HS-27A (cell line): ENCODE measurements at regions not wholly inside any gene's neighbourhood (a gene's known extent, or its start where the extent isn't known, plus 50 kb on each side); places are given as distances from the start of the nearest gene placed in this dataset.
"Not testable (repeated sequence)": the region's sequence is repeated elsewhere in the genome, so short reads cannot be mapped to it uniquely, and the experiment has no call there.

ENCODE experiments used
- DNase-seq: peaks from one replicate; pipeline ENCODE4 v3.0.0-alpha.2; 2012; ENCODE audit warnings: low read depth, missing footprints

DNA sequence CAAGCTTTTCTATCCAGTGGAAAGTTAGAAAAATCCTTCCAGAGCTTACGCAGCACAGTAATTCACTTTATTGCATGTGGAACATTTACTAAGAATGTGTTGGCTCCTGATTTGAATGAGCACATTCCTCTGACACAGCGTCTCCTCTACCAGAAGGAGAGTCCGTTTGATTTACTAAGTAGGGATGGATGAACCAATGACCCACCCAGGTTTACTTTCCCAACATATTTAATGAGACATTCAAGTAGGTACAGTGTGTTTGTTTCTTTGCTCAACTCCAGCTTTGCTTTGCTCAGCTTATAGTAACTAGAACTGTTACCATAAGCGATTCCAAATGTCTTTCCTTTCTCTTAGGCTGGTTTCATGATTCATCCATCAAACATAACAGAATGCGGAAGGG is 161.7 kb downstream of the SMARCA1 start:
- no peak for DNase-seq

DNA sequence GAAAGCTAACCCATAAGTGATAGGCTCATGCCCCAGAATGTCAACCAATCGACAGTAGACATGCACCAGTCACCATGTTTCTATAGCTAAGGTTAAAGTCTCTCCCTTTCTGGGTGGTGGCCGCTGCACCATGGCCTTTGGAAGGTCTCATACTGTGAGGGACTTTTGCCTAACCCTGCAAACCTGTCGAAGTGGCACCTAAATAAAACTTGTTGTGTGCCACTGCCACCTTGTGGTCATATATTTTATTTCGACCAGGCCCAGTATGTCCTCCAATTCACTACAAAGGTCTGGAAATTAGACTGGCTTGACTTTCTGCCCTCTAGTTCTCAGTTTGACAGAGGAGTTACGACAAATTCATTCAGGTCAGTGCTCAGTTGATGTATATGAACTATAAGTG is 163.1 kb downstream of the SMARCA1 start:
- peak; percentile 4 for DNase-seq

DNA sequence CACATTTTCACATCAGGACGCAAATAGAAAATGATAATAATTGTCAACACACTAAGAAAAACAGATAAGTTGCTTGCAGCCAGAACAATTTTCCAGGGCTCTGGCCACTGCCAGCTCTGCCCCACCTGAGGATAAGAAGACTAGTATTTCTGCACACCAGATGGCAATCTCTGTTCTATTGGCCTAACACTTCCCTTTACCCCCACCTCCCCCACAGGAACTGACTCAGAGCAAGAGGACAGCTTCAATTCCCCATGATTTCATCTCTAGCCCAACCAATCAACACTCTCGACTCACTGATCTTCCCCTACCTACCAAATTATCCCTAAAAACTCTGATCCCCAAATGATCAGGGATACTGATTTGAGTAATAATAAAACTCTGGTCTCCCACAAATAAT is 164.0 kb downstream of the SMARCA1 start:
- no peak for DNase-seq

DNA sequence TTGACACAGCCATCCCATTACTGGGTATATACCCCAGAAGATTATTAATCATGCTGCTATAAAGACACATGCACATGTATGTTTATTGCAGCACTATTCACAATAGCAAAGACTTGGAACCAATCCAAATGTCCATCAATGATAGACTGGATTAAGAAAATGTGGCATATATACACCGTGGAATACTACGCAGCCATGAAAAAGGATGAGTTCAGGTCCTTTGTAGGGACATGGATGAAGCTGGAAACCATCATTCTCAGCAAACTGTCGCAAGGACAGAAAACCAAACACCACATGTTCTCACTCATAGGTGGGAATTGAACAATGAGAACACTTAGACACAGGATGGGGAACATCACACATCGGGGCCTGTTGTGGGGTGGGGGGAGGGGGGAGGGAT is 165.9 kb downstream of the SMARCA1 start:
- not testable (repeated sequence) for DNase-seq

DNA sequence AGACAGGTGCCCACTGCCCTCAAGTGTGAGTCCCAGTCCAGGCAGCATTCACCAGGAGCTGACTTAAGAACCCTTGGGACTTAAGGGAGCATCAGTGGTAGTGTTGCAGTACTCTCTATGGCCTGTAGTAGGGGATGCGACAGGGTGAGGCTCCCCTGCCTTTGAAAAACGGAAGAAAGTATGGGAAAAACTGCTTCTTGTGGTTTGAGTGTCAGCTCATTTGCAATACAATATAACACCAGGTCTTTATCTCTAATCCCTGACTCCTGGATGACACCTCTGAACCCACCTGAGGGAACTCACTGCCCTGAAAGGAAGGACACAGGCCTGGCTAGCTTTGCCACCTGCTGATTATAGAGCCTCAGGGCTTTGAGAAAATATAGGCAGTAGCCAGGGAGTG is 176.0 kb downstream of the SMARCA1 start:
- no peak for DNase-seq

DNA sequence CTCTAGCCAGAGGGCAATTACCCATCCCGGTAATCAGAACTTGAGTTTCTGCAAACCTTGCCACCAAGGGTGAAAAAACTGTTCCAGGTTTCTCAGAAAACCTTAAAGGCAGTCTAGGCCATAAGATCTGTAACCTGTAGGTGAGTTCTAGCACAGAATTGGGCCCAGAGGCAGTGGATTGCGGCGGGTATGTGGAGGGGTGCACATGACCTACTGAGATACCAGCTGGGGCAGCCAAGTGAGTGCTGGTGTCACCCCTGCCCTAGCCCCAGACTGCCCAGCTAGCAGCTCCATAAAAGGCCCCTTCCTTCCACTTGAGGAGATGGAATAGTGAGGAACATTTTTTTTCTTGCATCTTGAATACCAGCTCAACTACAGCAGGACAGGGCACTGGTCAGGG is 176.7 kb downstream of the SMARCA1 start:
- DNase-seq, result no peak

DNA sequence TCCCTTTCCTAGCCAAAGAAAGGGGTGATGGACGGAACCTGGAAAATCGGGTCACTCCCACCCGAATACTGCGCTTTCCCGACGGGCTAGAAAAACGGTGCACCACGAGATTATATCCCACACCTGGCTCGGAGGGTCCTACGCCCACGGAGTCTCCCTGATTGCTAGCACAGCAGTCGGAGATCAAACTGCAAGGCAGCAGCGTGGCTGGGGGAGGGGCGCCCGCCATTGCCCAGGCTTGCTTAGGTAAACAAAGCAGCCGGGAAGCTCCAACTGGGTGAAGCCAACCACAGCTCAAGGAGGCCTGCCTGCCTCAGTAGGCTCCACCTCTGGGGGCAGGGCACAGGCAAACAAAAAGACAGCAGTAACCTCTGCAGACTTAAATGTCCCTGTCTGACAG is 186.0 kb downstream of the SMARCA1 start:
- not testable (repeated sequence) for DNase-seq

DNA sequence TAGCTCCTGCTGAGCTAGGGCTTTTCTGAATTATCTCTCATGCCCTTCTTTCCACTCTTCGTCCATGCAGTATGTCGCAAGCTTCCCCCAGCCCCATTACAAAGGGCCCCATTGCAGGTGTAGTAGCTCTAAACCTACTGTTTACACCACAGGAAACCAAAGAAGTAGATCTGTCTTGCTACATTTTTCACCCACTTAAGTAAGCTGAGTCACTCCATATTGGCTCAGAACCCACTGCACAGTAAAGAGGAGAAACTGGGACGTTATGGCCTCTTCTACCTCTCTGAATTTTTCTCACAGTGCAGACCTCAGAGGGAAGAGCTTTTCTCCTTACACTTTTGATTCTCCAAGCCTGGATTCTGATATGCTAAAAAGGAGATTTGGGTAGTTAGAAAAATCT is 200.2 kb downstream of the SMARCA1 start:
- no peak for DNase-seq

DNA sequence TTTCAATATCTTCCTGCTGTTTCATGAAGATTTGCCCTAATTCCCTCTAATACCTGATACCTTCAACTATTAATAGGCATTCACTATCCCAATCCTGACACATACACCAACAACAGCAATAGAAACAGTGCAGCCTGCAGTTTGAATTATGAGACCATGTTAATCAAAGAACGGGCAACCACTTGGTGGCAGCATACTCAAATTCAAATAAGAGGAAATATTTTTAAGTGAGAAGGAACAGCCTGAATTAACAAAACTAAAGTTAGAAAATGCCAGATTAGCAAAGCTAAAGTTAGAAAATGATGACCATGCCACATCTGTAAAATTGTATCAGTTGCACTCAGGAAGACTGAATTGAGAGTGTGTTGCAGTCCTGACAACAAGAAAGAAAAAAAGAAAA is 204.9 kb downstream of the SMARCA1 start:
- DNase-seq, result no peak

DNA sequence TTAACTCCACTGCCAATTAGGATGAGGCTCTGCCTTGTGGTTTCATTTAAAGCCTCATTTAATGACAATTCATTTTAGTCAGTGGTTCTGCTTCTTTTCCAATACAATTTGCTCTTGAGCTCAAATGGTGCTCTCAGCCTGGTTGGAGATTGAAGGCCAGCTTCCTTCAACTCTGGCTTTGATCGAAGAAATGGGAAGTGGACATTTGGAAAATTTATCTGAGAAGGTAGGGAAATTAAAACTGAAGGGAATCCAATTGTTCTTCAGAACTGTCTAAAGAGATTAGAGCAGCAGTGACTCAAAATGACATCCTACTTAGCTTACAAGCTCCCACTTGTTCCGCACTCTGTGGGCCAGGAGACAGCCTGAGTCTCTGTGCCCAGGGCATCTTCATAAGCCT is 206.8 kb downstream of the SMARCA1 start:
- DNase-seq, result no peak

DNA sequence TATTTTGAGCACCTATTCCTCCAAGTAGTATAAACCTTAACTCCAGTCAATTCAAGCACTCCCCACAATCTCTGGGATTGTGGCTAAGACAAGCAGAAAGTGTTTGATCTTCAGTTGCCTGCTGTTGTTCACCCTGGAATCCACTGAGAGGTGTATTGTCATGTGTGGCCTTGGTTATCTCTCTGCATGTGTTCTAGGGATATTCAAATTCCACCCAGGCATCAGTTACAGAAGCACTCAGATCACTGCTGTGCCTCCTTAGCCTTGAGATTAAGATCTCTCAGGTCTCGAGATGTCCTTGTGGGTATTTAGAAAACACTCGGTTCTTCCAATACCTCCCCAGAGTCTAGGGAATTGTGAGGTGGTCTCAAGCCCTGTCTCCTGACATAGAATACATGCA is 213.3 kb downstream of the SMARCA1 start:
- no peak for DNase-seq

DNA sequence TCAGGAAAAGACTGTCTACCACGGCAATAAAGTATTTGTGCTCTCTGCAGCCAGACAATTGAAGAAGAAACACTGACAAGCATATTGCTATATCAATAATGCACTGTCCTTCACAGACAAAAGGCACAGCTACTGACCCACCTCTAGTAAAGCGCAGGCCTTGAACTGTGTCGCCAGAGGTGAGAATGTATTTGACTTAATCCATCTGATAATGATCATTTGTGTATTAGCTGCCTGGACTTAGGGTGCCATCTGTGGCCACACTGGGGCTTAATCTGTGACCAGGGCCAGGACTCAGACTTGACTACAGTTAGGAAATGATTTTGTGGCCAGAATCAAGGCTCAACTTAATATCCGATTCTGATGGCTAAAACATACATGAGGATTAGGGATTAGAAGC is 260.4 kb downstream of the SMARCA1 start:
- no peak for DNase-seq

DNA sequence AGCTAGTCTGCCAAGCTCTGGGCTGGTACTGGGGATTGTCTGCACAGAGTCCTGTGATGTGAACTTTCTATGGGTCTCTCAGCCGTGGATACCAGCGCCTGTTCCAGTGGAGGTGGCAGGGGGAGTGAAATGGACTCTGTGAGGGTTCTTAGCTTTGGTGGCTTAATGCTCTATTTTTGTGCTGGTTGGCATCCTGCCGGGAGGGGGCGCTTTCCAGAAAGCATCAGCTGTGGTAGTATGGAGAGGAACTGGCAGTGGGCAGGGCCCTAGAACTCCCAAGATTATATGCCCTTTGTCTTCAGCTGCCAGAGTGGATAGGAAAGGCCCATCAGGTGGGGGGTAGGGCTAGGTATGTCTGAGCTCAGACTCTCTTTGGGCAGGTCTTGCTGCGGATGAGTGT is 267.8 kb downstream of the SMARCA1 start:
- DNase-seq, result not testable (repeated sequence)

DNA sequence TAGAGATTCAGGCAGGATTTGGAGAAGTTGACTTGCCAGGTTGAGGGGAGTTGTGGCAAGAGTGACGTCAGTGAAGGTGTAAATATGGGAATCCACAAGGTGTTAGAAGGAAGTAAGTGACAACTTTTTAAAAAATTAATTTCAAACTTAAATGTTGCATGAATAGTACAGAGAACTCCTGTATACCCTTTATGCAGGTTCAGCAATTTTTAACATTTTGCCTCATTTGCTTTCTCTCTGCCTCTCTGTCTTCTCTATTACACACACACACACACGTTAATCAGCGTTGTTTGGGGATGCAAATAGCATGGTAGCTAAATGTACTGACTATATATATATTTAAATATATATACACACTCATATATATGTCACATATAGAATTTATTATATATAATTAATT is 273.7 kb downstream of the SMARCA1 start:
- DNase-seq, result no peak

DNA sequence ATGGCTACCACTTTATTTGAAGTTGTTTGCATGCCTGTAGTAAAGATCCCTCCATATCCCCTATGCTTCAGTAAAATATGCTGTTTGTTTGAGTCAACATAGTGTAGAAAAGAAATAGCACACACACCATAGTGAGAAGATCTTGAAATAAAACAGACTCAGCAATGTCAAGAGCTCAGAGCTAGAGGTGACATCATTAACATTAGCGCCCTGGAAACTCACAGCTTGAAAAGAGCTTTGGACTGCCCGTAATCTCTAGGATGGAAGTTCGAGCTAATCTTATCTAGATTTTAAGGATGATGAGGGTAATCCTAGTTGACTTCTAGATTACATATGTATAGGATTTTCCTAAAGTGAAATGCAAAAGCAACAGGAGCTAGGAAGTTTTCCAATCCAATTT is 275.6 kb downstream of the SMARCA1 start:
- no peak for DNase-seq

DNA sequence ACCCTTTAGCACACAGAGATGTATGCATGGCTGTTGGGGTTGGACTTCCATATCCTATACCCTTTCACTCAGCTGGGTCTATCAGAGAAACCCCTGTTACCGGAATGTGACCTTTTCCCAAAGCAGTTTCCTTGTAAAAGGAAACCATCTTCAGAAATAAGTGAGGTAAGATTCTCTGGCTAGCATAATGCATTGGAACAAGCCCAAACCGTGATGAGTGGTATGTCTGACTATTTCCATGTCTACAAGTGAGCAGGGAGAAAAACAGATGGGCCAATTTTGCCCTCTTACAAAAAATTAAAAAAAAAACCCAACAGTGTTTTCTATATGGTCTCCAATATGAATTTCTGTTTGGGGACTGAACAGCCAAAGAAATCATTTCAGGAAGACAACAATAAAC is 283.9 kb downstream of the SMARCA1 start:
- no peak for DNase-seq

DNA sequence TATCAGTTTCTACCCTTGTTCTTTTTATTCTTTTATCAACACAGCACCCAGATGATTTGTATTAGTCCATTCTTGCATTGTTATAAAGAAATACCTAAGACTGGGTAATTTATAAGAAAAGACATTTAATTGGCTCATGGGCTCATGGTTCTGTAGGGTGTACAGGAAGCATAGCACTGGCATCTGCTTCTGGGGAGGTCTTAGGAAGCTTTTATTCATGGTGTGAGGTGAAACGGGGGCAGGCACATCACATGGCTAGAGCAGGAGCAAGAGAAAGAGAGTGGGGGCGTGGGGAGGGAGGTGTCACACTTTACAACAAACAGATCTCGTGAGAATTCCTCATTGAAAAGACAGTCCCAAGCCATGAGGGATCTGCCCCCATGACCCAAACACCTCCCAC is 285.3 kb downstream of the SMARCA1 start:
- no peak for DNase-seq

DNA sequence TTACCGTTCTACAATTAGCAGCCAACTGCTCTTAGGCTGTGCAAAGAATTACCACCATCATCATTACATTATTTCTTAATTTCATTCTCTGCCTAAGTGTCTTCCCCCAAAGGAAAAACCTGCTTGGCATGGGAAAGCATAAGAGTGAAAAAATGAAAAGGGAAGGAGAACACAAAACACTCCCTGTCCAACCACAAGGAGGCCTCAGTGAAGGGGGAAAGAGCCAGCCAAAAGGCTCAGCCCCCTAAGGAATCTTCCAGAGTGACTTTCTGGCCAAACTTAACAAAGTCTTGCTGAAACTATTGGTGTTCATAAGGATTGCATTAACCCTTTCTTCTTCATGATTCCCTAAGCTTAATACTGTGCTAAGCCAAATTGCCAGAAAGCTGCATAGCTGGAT is 287.4 kb downstream of the SMARCA1 start:
- DNase-seq, result no peak

DNA sequence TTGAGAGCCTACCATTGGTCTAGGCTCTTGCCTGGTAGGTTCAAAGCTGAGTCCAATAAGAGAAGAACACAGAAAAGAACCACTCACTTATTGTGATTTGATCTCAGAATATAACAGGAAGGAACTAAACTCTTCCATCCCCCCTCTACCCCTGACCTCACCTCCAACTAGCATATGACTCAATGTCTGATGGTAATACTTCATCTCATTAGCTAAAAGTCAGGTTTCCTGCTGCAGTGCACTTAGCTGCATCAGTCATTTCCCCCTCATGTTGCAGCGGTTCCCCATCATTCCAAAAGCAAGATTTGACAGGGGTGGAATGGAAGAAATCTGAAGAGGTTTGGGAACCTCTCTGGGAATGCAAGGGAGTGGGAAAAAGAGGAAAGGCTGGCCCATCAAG is 289.5 kb downstream of the SMARCA1 start:
- DNase-seq, result no peak

DNA sequence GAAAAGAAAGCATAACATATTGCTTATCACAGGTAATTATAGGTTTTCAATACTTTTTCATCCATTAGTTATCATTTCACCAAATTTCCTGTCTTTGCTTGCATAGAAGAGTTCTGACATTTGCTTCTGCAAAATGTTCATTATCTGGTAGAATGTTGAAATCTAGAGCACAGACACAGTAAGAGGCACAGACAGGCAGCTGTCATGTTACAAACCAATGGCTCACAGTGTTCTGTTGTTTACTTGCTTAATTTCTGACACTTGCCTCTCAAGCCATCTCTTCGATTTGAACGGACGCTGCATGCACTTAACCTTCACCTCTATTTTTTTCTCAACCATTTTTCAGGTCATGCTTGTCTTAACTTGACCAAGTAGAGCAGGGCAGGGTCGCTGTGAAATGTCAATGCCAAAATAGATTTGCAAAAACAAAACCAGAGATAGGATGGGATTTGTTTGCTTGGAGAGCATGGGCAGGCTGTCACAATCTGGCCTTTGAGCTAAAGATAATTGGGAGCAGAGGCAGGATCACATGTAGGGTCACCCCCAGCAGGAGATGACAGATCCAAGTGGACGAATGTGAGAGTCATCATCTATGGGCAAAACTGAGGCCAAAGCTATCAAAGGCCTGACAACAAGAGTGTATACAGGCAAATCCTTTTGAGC is 292.3 kb downstream of the SMARCA1 start:
- DNase-seq, result no peak

DNA sequence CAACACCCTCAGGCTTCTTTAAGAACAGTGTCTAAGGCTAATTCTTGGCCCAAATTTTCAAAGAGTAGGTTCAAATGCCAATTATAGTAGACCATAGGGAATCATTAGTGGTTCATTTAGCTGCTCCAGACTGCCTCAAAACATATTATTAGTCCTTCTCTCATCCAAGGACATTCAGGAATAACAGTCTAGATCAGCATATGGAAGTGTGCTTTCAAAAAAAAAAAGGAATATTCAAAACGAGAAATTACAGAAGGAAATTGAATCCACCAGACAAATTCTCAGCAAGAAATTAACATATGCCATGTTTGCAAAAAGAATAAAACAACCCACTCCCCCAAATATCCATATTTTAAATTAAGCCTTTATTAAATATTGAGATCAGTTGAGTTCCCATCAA is 293.1 kb downstream of the SMARCA1 start:
- no peak for DNase-seq

DNA sequence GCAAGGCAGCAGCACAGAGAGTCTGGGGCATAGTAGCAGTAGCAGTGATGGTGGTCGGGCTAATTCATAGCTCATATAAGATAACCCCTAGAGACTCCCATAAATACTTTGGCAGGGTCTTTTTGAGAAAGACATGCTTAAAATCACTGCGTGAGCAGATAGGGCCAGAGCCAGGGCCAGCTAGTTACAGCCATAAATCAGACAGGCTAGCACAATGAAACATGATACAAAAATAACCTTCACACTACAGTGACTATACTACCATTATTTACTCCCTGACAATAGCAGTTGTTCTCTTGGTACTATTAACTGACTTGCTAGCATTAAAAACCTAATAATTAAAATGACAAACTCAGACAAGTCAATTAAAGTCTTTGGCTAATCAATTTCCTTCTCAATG is 295.9 kb downstream of the SMARCA1 start:
- DNase-seq, result no peak

DNA sequence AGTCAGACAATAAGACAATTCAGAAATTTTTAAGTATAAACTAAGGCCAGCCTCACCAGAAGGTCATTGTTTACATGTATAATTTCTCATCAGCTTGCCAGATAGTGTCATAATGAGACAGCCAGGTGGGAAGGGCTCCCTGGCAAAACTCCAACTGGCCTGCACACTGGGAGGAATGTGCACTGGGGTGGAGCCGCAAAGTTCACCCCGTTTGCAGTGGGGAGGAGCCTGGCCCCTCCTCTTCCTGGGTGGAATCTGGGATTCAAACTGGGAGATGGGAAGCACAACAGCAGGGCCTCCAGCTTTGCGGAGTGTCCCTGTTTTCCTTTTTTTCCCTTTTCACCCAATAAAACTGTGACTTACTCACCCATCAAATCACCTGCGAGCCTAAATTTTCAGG is 329.9 kb downstream of the SMARCA1 start:
- DNase-seq, result no peak

DNA sequence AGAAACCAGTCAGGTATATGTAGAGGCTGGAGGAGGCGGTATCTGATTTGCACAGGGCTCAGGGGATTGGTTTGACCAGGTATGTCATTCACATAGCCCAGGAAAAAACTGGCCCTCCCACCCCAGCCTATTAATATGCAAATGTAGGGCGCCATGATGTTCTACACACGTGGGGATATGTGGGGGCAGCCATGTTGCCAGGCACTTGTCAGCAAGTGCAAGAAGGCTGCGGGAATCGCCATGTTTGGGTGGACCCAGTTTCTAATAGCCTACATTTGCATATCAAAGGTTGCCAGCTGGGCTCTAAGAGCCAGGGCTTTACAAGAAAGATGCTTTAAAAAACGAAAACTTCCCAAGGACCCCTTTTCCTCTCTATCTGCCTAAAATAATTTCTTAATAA is 335.1 kb downstream of the SMARCA1 start:
- no peak for DNase-seq

DNA sequence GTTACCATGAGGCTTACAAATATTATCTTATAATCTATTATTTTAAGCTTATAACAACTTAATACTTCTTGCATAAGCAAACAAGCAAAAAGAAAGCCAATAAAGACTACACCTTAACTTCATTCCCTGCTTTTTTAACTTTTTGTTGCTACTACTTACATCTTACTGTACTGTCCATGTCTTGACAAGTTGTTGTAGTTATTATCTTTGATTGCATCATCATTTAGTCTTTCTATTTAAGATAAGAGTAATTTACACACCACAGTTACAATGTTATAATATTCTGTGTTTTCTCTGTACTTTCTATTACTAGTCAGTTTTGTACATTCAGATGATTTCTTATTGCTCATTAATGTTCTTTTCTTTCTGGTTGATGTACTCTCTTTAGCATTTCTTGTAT is 346.6 kb downstream of the SMARCA1 start:
- no peak for DNase-seq
